ENCODE measurements at regions not wholly inside any gene's neighbourhood (a gene's known extent, or its start where the extent isn't known, plus 50 kb on each side); places are given as distances from the start of the nearest gene placed in this dataset.

GRCh38 chr11:37107415-37107814, 509.4 kb upstream of the RAG2 start:
- Histone ChIP-seq H3K27me3 (ENCODE audit: insufficient read depth, low read depth, low read length) (no peaks in the 10 kb centered on the region), H3K79me2 (replicated peaks; ENCODE audit: insufficient read depth, low read length) (no peaks in the 10 kb centered on the region), H3K27ac (ENCODE audit: low read length) (no peak overlapping the region), H3K9me3 (ENCODE audit: low read length) (no peaks in the 10 kb centered on the region), H3K4me3 (ENCODE audit: low read length) (no peak overlapping the region), H2AFZ (ENCODE audit: low read depth, low read length) (no peak overlapping the region), H3K36me3 (ENCODE audit: insufficient read depth, low read length) (no peaks in the 10 kb centered on the region), H4K20me1 (ENCODE audit: insufficient read depth) (no peaks in the 10 kb centered on the region), H3K9ac (ENCODE audit: low read length) (no peak overlapping the region), H3F3A (ENCODE audit: insufficient read depth, low read length, poor library complexity, severe bottlenecking) (no peaks in the 10 kb centered on the region), H3K4me2 (ENCODE audit: low read length) (no peak overlapping the region), H3K9me2 (ENCODE audit: insufficient read depth, low read length) (no peaks in the 10 kb centered on the region)
- no peak for TF ChIP-seq EZH2 (IDR thresholded peaks at IDR 0.05; ENCODE audit: borderline replicate concordance, insufficient read depth, low read length, poor library complexity, severe bottlenecking)
- TF ChIP-seq CTCF (IDR thresholded peaks at IDR 0.05; ENCODE audit: poor library complexity, severe bottlenecking), result peak; percentile 18

- Histone ChIP-seq H3F3A (ENCODE audit: insufficient read depth, low read length, poor library complexity, severe bottlenecking) (no peaks in the 10 kb centered on the region), H2AFZ (ENCODE audit: low read depth, low read length) (no peak overlapping the region), H3K9me2 (ENCODE audit: insufficient read depth, low read length) (no peaks in the 10 kb centered on the region), H3K79me2 (replicated peaks; ENCODE audit: insufficient read depth, low read length) (no peaks in the 10 kb centered on the region), H3K9me3 (ENCODE audit: low read length) (no peaks in the 10 kb centered on the region), H3K4me2 (ENCODE audit: low read length) (no peak overlapping the region), H3K36me3 (ENCODE audit: insufficient read depth, low read length) (no peaks in the 10 kb centered on the region), H3K9ac (ENCODE audit: low read length) (no peak overlapping the region), H3K27ac (ENCODE audit: low read length) (no peak overlapping the region), H3K4me3 (ENCODE audit: low read length) (no peak overlapping the region), H4K20me1 (ENCODE audit: insufficient read depth) (no peaks in the 10 kb centered on the region), H3K27me3 (ENCODE audit: insufficient read depth, low read depth, low read length) (no peaks in the 10 kb centered on the region)
- no peak for TF ChIP-seq MXI1 (conservative IDR thresholded peaks at IDR 0.05; ENCODE audit: poor library complexity, severe bottlenecking)
Measured at GRCh38 chr11:37105427-37105826, 507.4 kb upstream of the RAG2 start.

GRCh38 chr11:37104380-37104779, 506.3 kb upstream of the RAG2 start:
- H3K4me3 ChIP-seq (ENCODE audit: low read length), result no peak overlapping the region
- H3K9me3 ChIP-seq (ENCODE audit: low read length), result no peaks in the 10 kb centered on the region
- no peak overlapping the region for H3K27ac ChIP-seq (ENCODE audit: low read length)
- no peaks in the 10 kb centered on the region for H3K27me3 ChIP-seq (ENCODE audit: insufficient read depth, low read depth, low read length)
- H2AFZ ChIP-seq (ENCODE audit: low read depth, low read length), result no peak overlapping the region
- no peak overlapping the region for H3K9ac ChIP-seq (ENCODE audit: low read length)
- no peaks in the 10 kb centered on the region for H3K79me2 ChIP-seq (replicated peaks; ENCODE audit: insufficient read depth, low read length)
- no peaks in the 10 kb centered on the region for H4K20me1 ChIP-seq (ENCODE audit: insufficient read depth)
- H3K4me2 ChIP-seq (ENCODE audit: low read length), result no peak overlapping the region
- H3K9me2 ChIP-seq (ENCODE audit: insufficient read depth, low read length), result no peaks in the 10 kb centered on the region
- H3K36me3 ChIP-seq (ENCODE audit: insufficient read depth, low read length), result no peaks in the 10 kb centered on the region
- TF ChIP-seq TAF1 (IDR thresholded peaks at IDR 0.05; ENCODE audit: low read depth) (no peak), RAD21 (conservative IDR thresholded peaks at IDR 0.05) (no peak)
- no peaks in the 10 kb centered on the region for H3F3A ChIP-seq (ENCODE audit: insufficient read depth, low read length, poor library complexity, severe bottlenecking)

DNA sequence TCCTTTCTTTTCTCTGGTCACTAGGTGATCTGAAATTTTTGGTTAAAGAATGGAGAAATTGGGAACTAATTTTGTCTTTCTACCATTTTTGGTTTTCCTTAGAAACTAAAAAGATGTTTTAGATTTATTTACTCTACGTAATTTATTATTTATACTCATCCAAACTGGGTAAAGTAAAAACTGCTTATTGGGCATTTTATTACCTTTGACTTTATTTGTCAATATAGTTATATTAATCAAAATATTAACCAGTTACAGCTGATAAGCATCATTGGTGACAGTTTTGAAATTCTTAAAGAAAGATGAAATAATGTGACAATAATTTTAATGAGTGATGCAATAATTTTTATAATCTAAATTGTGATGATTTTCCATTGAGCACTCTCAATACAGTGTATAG, 502.0 kb upstream of the RAG2 start:
- TF ChIP-seq EZH2 (IDR thresholded peaks at IDR 0.05; ENCODE audit: borderline replicate concordance, insufficient read depth, low read length, poor library complexity, severe bottlenecking), result no peak
- no peak for TF ChIP-seq POLR2AphosphoS5 (IDR thresholded peaks at IDR 0.05)
- TF ChIP-seq MXI1 (conservative IDR thresholded peaks at IDR 0.05; ENCODE audit: poor library complexity, severe bottlenecking), result no peak
- TF ChIP-seq RAD21 (conservative IDR thresholded peaks at IDR 0.05), result no peak
- TF ChIP-seq CTCF (IDR thresholded peaks at IDR 0.05; ENCODE audit: poor library complexity, severe bottlenecking), result no peak
- no peak for TF ChIP-seq SMC3 (conservative IDR thresholded peaks at IDR 0.05; ENCODE audit: poor library complexity)
- Histone ChIP-seq H3K27ac (ENCODE audit: low read length) (no peak overlapping the region), H3K36me3 (ENCODE audit: insufficient read depth, low read length) (no peaks in the 10 kb centered on the region), H3K79me2 (replicated peaks; ENCODE audit: insufficient read depth, low read length) (no peaks in the 10 kb centered on the region), H3K4me3 (ENCODE audit: low read length) (no peak overlapping the region), H3F3A (ENCODE audit: insufficient read depth, low read length, poor library complexity, severe bottlenecking) (no peaks in the 10 kb centered on the region), H3K27me3 (ENCODE audit: insufficient read depth, low read depth, low read length) (no peaks in the 10 kb centered on the region), H3K9me3 (ENCODE audit: low read length) (no peaks in the 10 kb centered on the region), H3K9ac (ENCODE audit: low read length) (no peak overlapping the region), H2AFZ (ENCODE audit: low read depth, low read length) (no peak overlapping the region), H3K4me2 (ENCODE audit: low read length) (no peak overlapping the region), H4K20me1 (ENCODE audit: insufficient read depth) (no peaks in the 10 kb centered on the region), H3K9me2 (ENCODE audit: insufficient read depth, low read length) (no peaks in the 10 kb centered on the region)
